ENCODE measurements at regions not wholly inside any gene's neighbourhood (a gene's known extent, or its start where the extent isn't known, plus 50 kb on each side); places are given as distances from the start of the nearest gene placed in this dataset.

GRCh38 chr3:5366746-5367145, 179.2 kb downstream of the EDEM1 start:
- TF ChIP-seq CTCF (IDR thresholded peaks at IDR 0.05; ENCODE audit: extremely low read depth in 1 of 2, insufficient read depth in 1 of 2, low read depth in 1 of 2, low read length in 2 of 2): no peak
- TF ChIP-seq POLR2A (IDR thresholded peaks at IDR 0.05; ENCODE audit: low read depth, low read length): no peak

All from endothelial cell of umbilical vein (primary cell).